ENCODE measurements at regions not wholly inside any gene's neighbourhood (a gene's known extent, or its start where the extent isn't known, plus 50 kb on each side); places are given as distances from the start of the nearest gene placed in this dataset.

DNA sequence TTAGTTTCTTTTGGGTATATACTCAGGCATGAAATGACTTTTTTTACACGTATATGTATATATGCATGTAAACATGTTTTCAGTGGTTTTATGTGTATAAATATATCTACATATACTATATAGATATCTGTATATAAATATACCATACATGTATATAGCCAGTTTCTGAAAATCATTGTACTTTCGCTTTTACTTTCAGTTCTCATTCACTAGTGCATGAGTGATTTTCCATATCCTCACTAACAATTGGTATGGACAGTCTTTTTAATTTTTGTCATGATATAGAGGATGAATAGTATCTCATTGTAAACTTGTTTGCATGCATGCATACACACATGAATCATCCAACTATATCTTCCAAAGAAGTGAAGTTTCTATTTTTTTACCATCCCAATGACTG lies 877.1 kb upstream of the CDH8 start:
- Histone ChIP-seq H3K4me1 (ENCODE audit: low read length) (no peaks in the 10 kb centered on the region), H4K20me1 (ENCODE audit: insufficient read depth, low read length) (no peaks in the 10 kb centered on the region), H3K36me3 (replicated peaks; ENCODE audit: insufficient read depth, low read length) (no peaks in the 10 kb centered on the region), H3K27me3 (replicated peaks; ENCODE audit: insufficient read depth, low read length) (no peaks in the 10 kb centered on the region), H3K4me2 (ENCODE audit: low read depth, low read length) (no peak overlapping the region), H2AFZ (ENCODE audit: low read length) (no peak overlapping the region), H3K9ac (ENCODE audit: low read length) (no peak overlapping the region), H3K9me2 (replicated peaks; ENCODE audit: insufficient read depth, low read length) (no peaks in the 10 kb centered on the region), H3K79me2 (ENCODE audit: low read length) (no peaks in the 10 kb centered on the region), H3K4me3 (ENCODE audit: low read length) (no peak overlapping the region), H3K27ac (ENCODE audit: low read length) (no peak overlapping the region), H3K9me3 (replicated peaks; ENCODE audit: insufficient read depth, low read length) (no peaks in the 10 kb centered on the region), H3F3A (ENCODE audit: insufficient read depth, low read length) (no peaks in the 10 kb centered on the region)
- DNase-seq, result peak; percentile 61
- TF ChIP-seq, protein P1, sequence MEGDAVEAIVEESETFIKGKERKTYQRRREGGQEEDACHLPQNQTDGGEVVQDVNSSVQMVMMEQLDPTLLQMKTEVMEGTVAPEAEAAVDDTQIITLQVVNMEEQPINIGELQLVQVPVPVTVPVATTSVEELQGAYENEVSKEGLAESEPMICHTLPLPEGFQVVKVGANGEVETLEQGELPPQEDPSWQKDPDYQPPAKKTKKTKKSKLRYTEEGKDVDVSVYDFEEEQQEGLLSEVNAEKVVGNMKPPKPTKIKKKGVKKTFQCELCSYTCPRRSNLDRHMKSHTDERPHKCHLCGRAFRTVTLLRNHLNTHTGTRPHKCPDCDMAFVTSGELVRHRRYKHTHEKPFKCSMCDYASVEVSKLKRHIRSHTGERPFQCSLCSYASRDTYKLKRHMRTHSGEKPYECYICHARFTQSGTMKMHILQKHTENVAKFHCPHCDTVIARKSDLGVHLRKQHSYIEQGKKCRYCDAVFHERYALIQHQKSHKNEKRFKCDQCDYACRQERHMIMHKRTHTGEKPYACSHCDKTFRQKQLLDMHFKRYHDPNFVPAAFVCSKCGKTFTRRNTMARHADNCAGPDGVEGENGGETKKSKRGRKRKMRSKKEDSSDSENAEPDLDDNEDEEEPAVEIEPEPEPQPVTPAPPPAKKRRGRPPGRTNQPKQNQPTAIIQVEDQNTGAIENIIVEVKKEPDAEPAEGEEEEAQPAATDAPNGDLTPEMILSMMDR (IDR thresholded peaks at IDR 0.05; ENCODE audit: low read length), result no peak
- TF ChIP-seq EZH2phosphoT487 (IDR thresholded peaks at IDR 0.05; ENCODE audit: low read length) (no peak), EZH2 (optimal IDR thresholded peaks at IDR 0.05; ENCODE audit: low read depth, low read length) (no peak)

DNA sequence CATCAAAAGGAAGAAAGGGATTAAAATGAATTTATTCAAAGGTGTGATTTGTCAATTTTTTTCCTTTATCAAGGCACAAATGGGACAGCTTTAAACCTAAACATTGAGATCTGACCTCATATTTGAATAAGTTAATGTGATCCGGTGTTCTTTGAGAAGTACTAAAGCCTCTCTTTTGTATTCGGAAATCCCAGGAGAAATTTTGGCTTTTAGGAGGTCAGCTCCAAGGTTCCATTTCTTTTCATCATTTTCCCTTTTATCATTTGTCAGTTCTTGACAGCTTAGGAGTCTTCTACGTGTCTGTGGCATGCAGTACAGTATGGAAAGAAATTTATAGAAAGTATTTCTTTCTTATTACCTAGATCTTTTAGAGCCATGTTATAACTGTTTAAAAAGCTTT lies 873.4 kb upstream of the CDH8 start:
- Histone ChIP-seq H3K79me2 (ENCODE audit: low read length) (no peaks in the 10 kb centered on the region), H3K27me3 (replicated peaks; ENCODE audit: insufficient read depth, low read length) (no peaks in the 10 kb centered on the region), H4K20me1 (ENCODE audit: insufficient read depth, low read length) (no peaks in the 10 kb centered on the region), H3K27ac (ENCODE audit: low read length) (no peak overlapping the region), H3K4me1 (ENCODE audit: low read length) (no peaks in the 10 kb centered on the region), H3K9me2 (replicated peaks; ENCODE audit: insufficient read depth, low read length) (no peaks in the 10 kb centered on the region), H2AFZ (ENCODE audit: low read length) (no peak overlapping the region), H3K9ac (ENCODE audit: low read length) (no peak overlapping the region), H3K4me2 (ENCODE audit: low read depth, low read length) (no peak overlapping the region), H3K36me3 (replicated peaks; ENCODE audit: insufficient read depth, low read length) (no peaks in the 10 kb centered on the region), H3F3A (ENCODE audit: insufficient read depth, low read length) (no peaks in the 10 kb centered on the region), H3K4me3 (ENCODE audit: low read length) (no peak overlapping the region), H3K9me3 (replicated peaks; ENCODE audit: insufficient read depth, low read length) (no peaks in the 10 kb centered on the region)
- no peak for DNase-seq
- TF ChIP-seq, protein P1 (IDR thresholded peaks at IDR 0.05; ENCODE audit: low read length), result no peak
- no peak for TF ChIP-seq EZH2phosphoT487 (IDR thresholded peaks at IDR 0.05; ENCODE audit: low read length)

DNA sequence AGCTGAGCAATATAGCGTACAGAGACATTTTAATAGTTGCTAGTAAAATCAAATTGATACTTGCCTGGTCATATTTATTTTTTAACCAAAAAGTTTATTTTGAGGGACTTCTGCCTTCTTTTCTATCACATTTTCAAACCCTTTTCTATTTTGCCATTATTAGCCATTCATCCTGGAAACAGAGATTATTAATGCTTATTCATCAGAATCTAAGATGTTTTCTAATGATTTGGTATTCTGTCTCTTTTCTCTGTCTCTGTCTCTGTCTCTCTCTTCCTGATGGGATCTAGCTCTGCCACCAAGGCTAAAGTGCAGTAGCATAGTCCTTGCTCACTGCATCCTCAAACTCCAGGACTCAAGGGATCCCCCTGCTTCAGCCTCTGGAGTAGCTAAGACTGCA lies 871.3 kb upstream of the CDH8 start:
- H3K36me3 ChIP-seq (replicated peaks; ENCODE audit: insufficient read depth, low read length), result no peaks in the 10 kb centered on the region
- H3K9me2 ChIP-seq (replicated peaks; ENCODE audit: insufficient read depth, low read length), result no peaks in the 10 kb centered on the region
- TF ChIP-seq, protein P1 (IDR thresholded peaks at IDR 0.05; ENCODE audit: low read length), result no peak
- TF ChIP-seq EZH2 (optimal IDR thresholded peaks at IDR 0.05; ENCODE audit: low read depth, low read length) (no peak), EZH2phosphoT487 (IDR thresholded peaks at IDR 0.05; ENCODE audit: low read length) (no peak)
- H3K9me3 ChIP-seq (replicated peaks; ENCODE audit: insufficient read depth, low read length), result no peaks in the 10 kb centered on the region
- H3K4me2 ChIP-seq (ENCODE audit: low read depth, low read length), result no peak overlapping the region
- H3K27me3 ChIP-seq (replicated peaks; ENCODE audit: insufficient read depth, low read length), result no peaks in the 10 kb centered on the region
- H3K79me2 ChIP-seq (ENCODE audit: low read length), result no peaks in the 10 kb centered on the region
- H3K27ac ChIP-seq (ENCODE audit: low read length), result no peak overlapping the region
- no peak overlapping the region for H3K4me3 ChIP-seq (ENCODE audit: low read length)
- no peak overlapping the region for H2AFZ ChIP-seq (ENCODE audit: low read length)
- H4K20me1 ChIP-seq (ENCODE audit: insufficient read depth, low read length), result no peaks in the 10 kb centered on the region
- no peak overlapping the region for H3K9ac ChIP-seq (ENCODE audit: low read length)
- no peaks in the 10 kb centered on the region for H3F3A ChIP-seq (ENCODE audit: insufficient read depth, low read length)
- DNase-seq, result no peak
- H3K4me1 ChIP-seq (ENCODE audit: low read length), result no peaks in the 10 kb centered on the region
